ENCODE measurements at regions not wholly inside any gene's neighbourhood (a gene's known extent, or its start where the extent isn't known, plus 50 kb on each side); places are given as distances from the start of the nearest gene placed in this dataset.

- no peak for DNase-seq (ENCODE audit: low spot score in 2 of 2, unreplicated experiment in 2 of 2)
- no peak overlapping the region for H3K4me3 Mint-ChIP-seq
- H3K27ac Mint-ChIP-seq: no peak overlapping the region
- TF ChIP-seq, protein P1, sequence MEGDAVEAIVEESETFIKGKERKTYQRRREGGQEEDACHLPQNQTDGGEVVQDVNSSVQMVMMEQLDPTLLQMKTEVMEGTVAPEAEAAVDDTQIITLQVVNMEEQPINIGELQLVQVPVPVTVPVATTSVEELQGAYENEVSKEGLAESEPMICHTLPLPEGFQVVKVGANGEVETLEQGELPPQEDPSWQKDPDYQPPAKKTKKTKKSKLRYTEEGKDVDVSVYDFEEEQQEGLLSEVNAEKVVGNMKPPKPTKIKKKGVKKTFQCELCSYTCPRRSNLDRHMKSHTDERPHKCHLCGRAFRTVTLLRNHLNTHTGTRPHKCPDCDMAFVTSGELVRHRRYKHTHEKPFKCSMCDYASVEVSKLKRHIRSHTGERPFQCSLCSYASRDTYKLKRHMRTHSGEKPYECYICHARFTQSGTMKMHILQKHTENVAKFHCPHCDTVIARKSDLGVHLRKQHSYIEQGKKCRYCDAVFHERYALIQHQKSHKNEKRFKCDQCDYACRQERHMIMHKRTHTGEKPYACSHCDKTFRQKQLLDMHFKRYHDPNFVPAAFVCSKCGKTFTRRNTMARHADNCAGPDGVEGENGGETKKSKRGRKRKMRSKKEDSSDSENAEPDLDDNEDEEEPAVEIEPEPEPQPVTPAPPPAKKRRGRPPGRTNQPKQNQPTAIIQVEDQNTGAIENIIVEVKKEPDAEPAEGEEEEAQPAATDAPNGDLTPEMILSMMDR (IDR thresholded peaks at IDR 0.05; ENCODE audit: unreplicated experiment): no peak
- no peaks in the 10 kb centered on the region for H3K27me3 Mint-ChIP-seq (ENCODE audit: low read depth)
- H3K4me1 Mint-ChIP-seq: peaks cover 30% of the 10 kb centered on the region
- H3K9me3 Mint-ChIP-seq: no peaks in the 10 kb centered on the region
- no peaks in the 10 kb centered on the region for H3K36me3 Mint-ChIP-seq
Measured at GRCh38 chr15:35665896-35666536, 120.1 kb upstream of the DPH6 start.

GRCh38 chr15:35667908-35668307, 121.9 kb upstream of the DPH6 start:
- DNase-seq (ENCODE audit: low spot score in 2 of 2, unreplicated experiment in 2 of 2): no peak
- no peaks in the 10 kb centered on the region for H3K9me3 Mint-ChIP-seq
- H3K4me1 Mint-ChIP-seq: peaks cover 27% of the 10 kb centered on the region
- no peak overlapping the region for H3K4me3 Mint-ChIP-seq
- H3K36me3 Mint-ChIP-seq: no peaks in the 10 kb centered on the region
- peak overlapping the region; percentile 75 for H3K27ac Mint-ChIP-seq
- TF ChIP-seq, protein P1 (IDR thresholded peaks at IDR 0.05; ENCODE audit: unreplicated experiment): no peak
- H3K27me3 Mint-ChIP-seq (ENCODE audit: low read depth): no peaks in the 10 kb centered on the region

GRCh38 chr15:35669021-35669420, 123.1 kb upstream of the DPH6 start:
- Mint-ChIP-seq H3K27me3 (ENCODE audit: low read depth) (no peaks in the 10 kb centered on the region), H3K27ac (peak overlapping the region; percentile 57), H3K36me3 (no peaks in the 10 kb centered on the region), H3K9me3 (no peaks in the 10 kb centered on the region), H3K4me3 (no peak overlapping the region), H3K4me1 (peaks cover 31% of the 10 kb centered on the region)
- TF ChIP-seq, protein P1 (IDR thresholded peaks at IDR 0.05; ENCODE audit: unreplicated experiment): no peak
- no peak for DNase-seq (ENCODE audit: low spot score in 2 of 2, unreplicated experiment in 2 of 2)

DNA sequence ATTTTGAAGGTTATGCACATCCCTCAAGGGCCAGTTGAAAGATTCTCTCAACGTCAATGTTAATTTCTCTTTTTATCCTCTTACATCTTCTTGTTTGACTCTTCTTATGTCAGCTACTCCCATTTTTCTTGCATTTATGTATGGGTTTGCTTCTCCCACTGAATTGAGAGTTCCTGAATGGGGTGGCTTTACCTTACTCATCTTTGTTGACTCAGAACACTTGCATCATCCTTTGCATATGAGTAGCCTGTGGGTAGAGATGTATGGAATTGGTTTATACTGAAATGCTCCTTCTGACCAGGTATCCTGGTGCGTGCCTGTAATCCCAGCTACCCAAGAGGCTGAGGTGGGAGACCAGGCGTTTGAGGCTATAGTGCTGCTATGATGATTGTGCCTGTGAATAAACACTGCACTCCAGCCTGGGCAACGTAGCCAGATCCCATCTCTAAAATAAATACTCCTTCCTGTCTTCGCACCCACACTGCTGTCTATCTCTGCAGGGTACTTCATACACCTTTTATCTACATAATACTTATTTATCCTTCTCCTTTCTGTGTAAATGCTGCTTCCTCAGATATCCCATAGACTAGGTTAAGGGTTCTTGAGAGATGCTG, 123.6 kb upstream of the DPH6 start:
- TF ChIP-seq, protein P1 (IDR thresholded peaks at IDR 0.05; ENCODE audit: unreplicated experiment): no peak
- DNase-seq (ENCODE audit: low spot score in 2 of 2, unreplicated experiment in 2 of 2): no peak
- Mint-ChIP-seq H3K36me3 (no peaks in the 10 kb centered on the region), H3K27me3 (ENCODE audit: low read depth) (no peaks in the 10 kb centered on the region), H3K4me1 (peaks cover 31% of the 10 kb centered on the region), H3K27ac (peak overlapping the region; percentile 57), H3K4me3 (no peak overlapping the region), H3K9me3 (no peaks in the 10 kb centered on the region)

DNA sequence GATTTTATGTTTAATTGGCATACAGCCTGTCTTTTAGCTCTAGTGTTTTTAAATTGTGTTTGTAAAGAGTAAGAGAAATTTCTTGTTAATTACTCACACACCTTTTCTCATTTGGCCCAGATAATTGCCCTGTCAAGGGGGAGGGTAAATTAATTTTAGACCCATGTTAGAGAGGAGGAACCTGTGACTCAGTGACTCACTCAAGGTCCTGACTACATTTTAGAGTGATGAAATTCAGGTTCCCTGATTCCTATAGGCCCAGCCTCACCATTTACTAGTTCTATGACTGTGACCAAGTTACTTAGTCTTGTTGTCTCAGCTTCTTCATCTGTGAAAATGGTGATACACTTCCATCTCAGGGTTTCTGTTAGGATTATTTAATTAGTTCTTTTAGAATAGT, 125.2 kb upstream of the DPH6 start:
- no peaks in the 10 kb centered on the region for H3K9me3 Mint-ChIP-seq
- no peak overlapping the region for H3K27ac Mint-ChIP-seq
- TF ChIP-seq, protein P1 (IDR thresholded peaks at IDR 0.05; ENCODE audit: unreplicated experiment): no peak
- peaks cover 46% of the 10 kb centered on the region for H3K4me1 Mint-ChIP-seq
- no peak for DNase-seq (ENCODE audit: low spot score in 2 of 2, unreplicated experiment in 2 of 2)
- H3K4me3 Mint-ChIP-seq: no peak overlapping the region
- no peaks in the 10 kb centered on the region for H3K27me3 Mint-ChIP-seq (ENCODE audit: low read depth)
- no peaks in the 10 kb centered on the region for H3K36me3 Mint-ChIP-seq

All from mesothelial cell of epicardium (in vitro differentiated cells).